Glomerular visceral epithelial cell (primary cell): ENCODE measurements at regions not wholly inside any gene's neighbourhood (a gene's known extent, or its start where the extent isn't known, plus 50 kb on each side); places are given as distances from the start of the nearest gene placed in this dataset.
A peak's percentile ranks its signal among the peaks of the same experiment; 100 is the strongest.
"Not testable (repeated sequence)": the region's sequence is repeated elsewhere in the genome, so short reads cannot be mapped to it uniquely, and the experiment has no call there.

ENCODE experiments used
- DNase-seq: peaks from one replicate; pipeline ENCODE4 v3.0.0-alpha.2; 2016; ENCODE audit errors: extremely low spot score

GRCh38 chr4:164313853-164314252 is 440.1 kb upstream of the SMIM31 start:
- no peak for DNase-seq

DNA sequence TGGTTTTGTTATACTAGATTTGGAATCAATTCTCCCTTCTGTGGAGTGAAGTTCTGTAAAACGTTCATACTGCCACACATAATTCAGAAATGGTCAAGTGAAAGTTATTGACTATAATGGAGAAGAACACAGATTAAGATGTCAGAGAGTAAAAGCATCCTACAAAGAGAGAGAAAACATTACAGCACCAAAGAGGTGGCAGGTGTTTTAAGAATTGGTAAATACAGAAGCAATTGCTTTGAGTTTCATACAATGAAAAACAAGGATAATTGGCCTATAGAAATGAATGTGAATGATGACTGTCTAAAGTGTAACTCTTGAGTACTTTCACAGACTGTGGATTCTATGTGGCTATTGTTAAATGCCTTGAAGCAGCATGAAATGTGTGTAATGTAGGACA is 435.6 kb upstream of the SMIM31 start:
- no peak for DNase-seq

DNA sequence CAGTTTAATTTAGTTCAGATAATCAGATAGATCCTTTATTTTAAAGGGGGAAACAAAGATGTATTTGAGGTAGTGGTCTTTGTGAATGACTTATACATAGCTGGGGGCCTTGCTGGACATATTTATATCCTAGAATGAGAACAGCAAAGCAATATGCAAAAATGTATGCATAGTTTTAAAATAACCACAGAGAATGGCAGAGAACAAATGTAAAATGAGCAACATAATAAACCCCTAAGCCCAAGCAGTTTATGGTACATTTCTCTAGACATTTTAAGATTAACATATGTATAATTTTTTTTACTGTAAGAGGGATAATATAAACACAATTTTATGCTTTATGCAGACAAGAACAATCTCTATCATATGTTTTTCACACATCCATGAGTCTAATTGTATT is 434.2 kb upstream of the SMIM31 start:
- no peak for DNase-seq

- DNase-seq, result no peak
Observed at GRCh38 chr4:164320847-164321246, 433.1 kb upstream of the SMIM31 start.

DNA sequence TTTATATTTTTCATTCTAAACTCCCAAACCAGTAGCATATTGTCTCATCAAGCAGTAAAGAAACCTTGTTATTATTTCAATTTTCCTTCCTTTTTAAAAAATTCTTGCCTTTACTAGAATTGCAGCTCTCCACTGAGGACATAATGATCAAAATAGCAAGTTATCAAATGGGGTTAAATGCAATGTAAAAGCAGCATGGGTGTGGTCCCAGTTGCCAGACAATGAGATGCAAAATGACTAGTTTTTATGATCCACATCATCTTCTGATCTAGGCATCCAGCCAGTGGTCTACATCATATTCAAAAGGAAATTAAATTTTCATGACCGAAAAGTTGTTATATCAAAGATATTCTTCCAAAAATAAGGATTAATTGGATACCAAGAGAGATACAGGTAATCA is 427.9 kb upstream of the SMIM31 start:
- no peak for DNase-seq

- peak; percentile 22 for DNase-seq
Observed at GRCh38 chr4:164337219-164337944, 416.5 kb upstream of the SMIM31 start.

DNA sequence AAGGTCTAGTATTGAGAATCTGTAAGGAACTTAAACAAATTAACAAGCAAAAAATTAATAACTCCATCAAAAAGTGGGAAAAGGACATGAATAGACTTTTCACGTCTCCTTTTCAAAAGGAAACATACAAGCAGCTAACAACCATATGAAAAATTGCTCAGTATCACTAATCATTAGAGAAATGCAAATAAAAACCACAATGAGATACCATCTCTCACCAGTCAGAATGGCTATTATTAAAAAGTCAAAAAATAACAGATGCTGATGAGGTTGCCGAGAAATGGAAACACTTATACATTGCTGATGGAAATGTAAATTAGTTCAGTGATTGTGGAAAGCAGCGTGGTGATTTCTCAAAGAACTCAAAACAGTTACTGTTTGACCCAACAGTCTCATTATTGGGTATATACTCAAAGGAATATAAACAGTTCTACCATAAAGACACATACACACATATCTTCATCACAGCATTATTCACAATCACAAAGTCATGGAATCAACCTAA is 410.4 kb upstream of the SMIM31 start:
- DNase-seq, result no peak

DNA sequence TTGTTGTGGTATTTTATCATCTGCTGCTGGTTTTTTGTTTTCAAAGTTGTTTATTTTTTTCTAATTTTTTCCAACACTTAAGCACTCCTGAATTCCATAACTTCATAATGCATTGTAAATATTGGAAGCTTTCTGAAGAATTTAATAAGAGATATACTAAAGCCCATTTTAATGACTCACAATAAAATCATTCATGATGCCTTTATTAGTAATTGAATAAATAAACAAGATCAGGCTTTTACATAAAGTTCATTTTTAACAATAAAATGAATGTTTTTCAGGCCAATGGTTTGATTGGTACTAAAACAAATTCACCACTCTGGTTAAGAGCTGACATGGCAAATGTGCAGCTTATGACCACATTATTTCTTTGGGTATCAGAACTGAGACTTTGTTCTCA is 408.2 kb upstream of the SMIM31 start:
- DNase-seq, result no peak

- no peak for DNase-seq
Observed at GRCh38 chr4:164350061-164350460, 403.9 kb upstream of the SMIM31 start.

- not testable (repeated sequence) for DNase-seq
Observed at GRCh38 chr4:164350716-164351115, 403.2 kb upstream of the SMIM31 start.

- peak; percentile 60 for DNase-seq
Observed at GRCh38 chr4:164357957-164358356, 396.0 kb upstream of the SMIM31 start.

GRCh38 chr4:164358400-164358799 is 395.5 kb upstream of the SMIM31 start:
- DNase-seq, result no peak

DNA sequence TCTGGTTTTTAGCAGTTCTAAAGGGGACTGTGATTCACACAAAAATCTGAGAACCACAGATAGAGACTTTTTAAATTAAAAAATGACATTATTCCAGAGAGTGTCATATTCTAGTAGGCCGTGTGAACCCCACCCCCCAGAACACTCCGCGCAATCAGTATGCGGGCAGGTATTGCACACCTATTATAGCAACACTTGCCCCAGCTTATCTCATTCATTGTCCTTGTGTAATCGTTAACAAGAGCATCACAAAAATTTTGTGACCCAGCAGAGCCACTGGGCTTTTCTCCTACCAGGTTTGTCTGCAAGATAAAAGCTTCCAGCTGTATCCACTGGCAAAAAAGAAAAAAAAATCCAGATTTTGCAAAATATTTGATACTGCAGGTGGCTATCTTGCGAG is 394.1 kb upstream of the SMIM31 start:
- DNase-seq, result no peak

DNA sequence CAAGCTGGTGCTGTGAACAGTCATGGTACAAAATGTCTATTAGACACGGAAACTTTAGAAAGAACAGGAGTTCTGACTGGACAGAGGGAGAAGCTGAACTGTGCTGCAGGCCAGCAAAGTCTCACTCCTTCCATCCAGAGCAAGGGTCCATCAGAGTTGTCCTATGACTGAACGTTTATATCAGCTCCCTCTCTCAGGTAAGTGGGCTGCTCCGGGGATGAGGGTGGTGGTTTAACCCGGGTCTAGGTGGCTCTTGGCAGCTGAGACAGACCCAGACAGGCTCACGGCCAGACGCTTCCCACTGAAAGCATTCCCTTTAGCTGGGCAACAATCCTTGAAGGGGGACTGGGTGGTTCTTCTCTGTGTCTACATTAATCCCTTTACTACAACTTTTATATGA is 385.0 kb upstream of the SMIM31 start:
- no peak for DNase-seq

GRCh38 chr4:164373021-164373420 is 380.9 kb upstream of the SMIM31 start:
- DNase-seq, result no peak

- no peak for DNase-seq
Observed at GRCh38 chr4:164377277-164377676, 376.7 kb upstream of the SMIM31 start.

DNA sequence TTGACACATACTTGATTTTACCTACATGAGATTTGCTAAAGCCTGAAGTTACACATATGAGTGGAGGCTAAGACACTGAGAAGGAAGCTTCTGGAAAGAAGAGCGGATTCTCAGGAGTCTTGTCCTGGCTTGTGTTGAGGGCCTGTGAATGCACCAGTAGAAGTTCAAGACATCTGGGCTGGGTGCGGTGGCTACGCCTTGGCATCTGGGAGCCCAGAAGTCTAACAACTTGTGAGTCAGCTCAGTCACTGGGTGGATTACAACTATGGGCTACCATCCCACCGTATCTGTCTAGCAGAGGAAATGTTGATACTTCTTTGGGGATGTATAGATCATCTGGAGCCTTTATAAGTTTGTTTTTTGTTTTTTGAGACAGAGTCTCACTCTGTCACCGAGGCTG is 375.6 kb upstream of the SMIM31 start:
- DNase-seq, result no peak

DNA sequence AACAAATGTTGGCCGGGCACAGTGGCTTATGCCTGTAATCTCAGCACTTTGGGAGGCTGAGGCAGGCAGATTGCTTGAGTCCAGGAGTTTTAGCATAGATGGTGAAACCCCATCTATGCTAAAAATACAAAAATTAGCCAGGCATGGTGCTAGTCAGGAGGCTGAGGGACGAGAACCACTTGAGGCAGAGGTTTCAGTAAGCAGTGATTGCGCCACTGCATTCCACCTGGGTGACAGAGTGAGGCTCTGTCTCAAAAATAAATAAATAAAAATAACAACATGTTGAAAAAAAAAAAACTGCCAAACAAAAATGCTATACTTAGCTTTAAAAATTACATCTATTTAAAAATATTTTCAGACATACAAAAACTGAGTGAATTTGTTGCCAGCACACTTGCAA is 374.2 kb upstream of the SMIM31 start:
- DNase-seq, result no peak

GRCh38 chr4:164381859-164382258 is 372.1 kb upstream of the SMIM31 start:
- no peak for DNase-seq

GRCh38 chr4:164383058-164383357 is 370.9 kb upstream of the SMIM31 start:
- no peak for DNase-seq

- peak; percentile 82 for DNase-seq
Observed at GRCh38 chr4:164383358-164384220, 370.3 kb upstream of the SMIM31 start.

DNA sequence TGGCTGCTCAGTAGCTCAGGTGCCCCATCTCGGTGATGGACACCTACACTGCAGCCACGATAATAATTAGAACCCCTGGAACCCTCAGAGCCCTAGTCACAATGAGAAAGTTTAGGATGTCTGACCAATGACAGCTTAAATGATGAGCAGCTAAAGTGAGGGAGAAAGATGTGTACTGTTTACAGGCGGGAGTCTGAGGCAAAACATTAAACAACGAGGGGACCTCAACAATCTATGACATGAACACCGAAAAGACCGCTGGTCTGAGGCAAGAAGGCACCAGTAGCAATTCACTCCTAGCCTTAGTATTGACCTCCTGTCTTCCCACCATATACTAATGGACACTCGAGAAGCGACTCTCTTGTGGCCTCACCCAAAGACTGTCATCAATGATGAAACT is 369.5 kb upstream of the SMIM31 start:
- DNase-seq, result no peak

DNA sequence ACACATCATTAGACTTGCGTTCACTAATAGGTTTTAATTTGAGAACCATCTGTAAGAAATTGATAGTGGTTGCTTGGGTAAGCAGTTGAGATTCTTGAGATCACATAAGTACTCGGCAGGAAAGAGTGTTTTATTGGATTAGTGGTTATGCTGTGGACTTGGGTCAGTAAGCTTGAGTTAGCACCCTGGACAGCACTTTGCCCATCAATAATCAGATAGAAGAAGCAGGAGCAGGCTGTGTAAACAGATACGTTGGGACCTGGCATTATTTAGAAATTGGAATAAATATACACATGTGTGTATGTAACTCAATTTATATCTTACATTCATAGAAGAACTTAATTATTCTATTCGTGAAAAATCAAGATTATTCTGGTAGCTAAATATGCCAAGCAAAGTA is 357.5 kb upstream of the SMIM31 start:
- DNase-seq, result no peak
